ENCODE measurements at regions not wholly inside any gene's neighbourhood (a gene's known extent, or its start where the extent isn't known, plus 50 kb on each side); places are given as distances from the start of the nearest gene placed in this dataset.

- TF ChIP-seq EZH2 (IDR thresholded peaks at IDR 0.05; ENCODE audit: low read length, missing control alignments), result no peak
- TF ChIP-seq, protein P1, sequence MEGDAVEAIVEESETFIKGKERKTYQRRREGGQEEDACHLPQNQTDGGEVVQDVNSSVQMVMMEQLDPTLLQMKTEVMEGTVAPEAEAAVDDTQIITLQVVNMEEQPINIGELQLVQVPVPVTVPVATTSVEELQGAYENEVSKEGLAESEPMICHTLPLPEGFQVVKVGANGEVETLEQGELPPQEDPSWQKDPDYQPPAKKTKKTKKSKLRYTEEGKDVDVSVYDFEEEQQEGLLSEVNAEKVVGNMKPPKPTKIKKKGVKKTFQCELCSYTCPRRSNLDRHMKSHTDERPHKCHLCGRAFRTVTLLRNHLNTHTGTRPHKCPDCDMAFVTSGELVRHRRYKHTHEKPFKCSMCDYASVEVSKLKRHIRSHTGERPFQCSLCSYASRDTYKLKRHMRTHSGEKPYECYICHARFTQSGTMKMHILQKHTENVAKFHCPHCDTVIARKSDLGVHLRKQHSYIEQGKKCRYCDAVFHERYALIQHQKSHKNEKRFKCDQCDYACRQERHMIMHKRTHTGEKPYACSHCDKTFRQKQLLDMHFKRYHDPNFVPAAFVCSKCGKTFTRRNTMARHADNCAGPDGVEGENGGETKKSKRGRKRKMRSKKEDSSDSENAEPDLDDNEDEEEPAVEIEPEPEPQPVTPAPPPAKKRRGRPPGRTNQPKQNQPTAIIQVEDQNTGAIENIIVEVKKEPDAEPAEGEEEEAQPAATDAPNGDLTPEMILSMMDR (conservative IDR thresholded peaks at IDR 0.05 in 1 of 2, IDR thresholded peaks at IDR 0.05 in 1 of 2; ENCODE audit: low read depth in 1 of 2, low read length in 2 of 2), result no peak
These were observed 542.7 kb upstream of the NR3C2 start for GRCh38 chr4:148984951-148985350.
